HEK293T (cell line): ENCODE measurements at regions not wholly inside any gene's neighbourhood (a gene's known extent, or its start where the extent isn't known, plus 50 kb on each side); places are given as distances from the start of the nearest gene placed in this dataset.

Source experiments
- ELF4 ChIP-seq: fragments of 450-650 bp; IDR thresholded peaks from 2 replicates; pipeline ENCODE4 v1.6.1; 2017; ENCODE audit warnings: antibody characterized with exemption
- FOXM1 ChIP-seq: fragments of 450-650 bp; IDR thresholded peaks from 2 replicates; pipeline ENCODE4 v1.6.1; 2017; ENCODE audit warnings: mild to moderate bottlenecking, borderline replicate concordance
- HDGF ChIP-seq: fragments of 450-650 bp; IDR thresholded peaks from 2 replicates; pipeline ENCODE4 v1.6.1; 2017; ENCODE audit warnings: antibody characterized with exemption, borderline replicate concordance
- LEF1 ChIP-seq: fragments of 450-650 bp; IDR thresholded peaks from 2 replicates; pipeline ENCODE4 v1.6.1; 2017; ENCODE audit warnings: mild to moderate bottlenecking, borderline replicate concordance
- SP1 ChIP-seq: fragments of 450-650 bp; IDR thresholded peaks from 2 replicates; pipeline ENCODE4 v1.6.1; 2017
- SUZ12 ChIP-seq: fragments of 450-650 bp; IDR thresholded peaks from 2 replicates; pipeline ENCODE4 v1.6.1; 2016; ENCODE audit warnings: mild to moderate bottlenecking

GRCh38 chr5:5587474-5587873 is 165.0 kb downstream of the ICE1 start:
- TF ChIP-seq FOXM1 (no peak), HDGF (no peak), SP1 (no peak), SUZ12 (no peak), ELF4 (no peak), LEF1 (no peak)
